H9 (cell line): ENCODE measurements at regions not wholly inside any gene's neighbourhood (a gene's known extent, or its start where the extent isn't known, plus 50 kb on each side); places are given as distances from the start of the nearest gene placed in this dataset.

Experiments used
- DNase-seq: peaks from one replicate; pipeline ENCODE4 v3.0.0-alpha.2; 2017
- H2AFZ ChIP-seq: one replicate; pipeline ENCODE4 v1.6.1; 2013; ENCODE audit warnings: mild to moderate bottlenecking, low read length, control low read depth, moderate library complexity
- H2AK5ac ChIP-seq: 2 replicates; pipeline ENCODE4 v1.6.1; 2013; ENCODE audit warnings: low read length, control low read depth, mixed read lengths; ENCODE audit not compliant: insufficient read length
- H2BK120ac ChIP-seq: one replicate; pipeline ENCODE4 v1.6.1; 2013; ENCODE audit warnings: low read depth, mild to moderate bottlenecking, low read length, control low read depth, inconsistent platforms; ENCODE audit not compliant: poor library complexity, severe bottlenecking
- H2BK12ac ChIP-seq: 2 replicates; pipeline ENCODE4 v1.6.1; 2013; ENCODE audit warnings: low read length, control low read depth, mixed read lengths, low read depth; ENCODE audit not compliant: insufficient read length
- H2BK15ac ChIP-seq: 2 replicates; pipeline ENCODE4 v1.6.1; 2013; ENCODE audit warnings: low read depth, low read length, control low read depth
- H2BK20ac ChIP-seq: one replicate; pipeline ENCODE4 v1.6.1; 2013; ENCODE audit warnings: low read depth, mild to moderate bottlenecking, low read length, control low read depth, inconsistent platforms; ENCODE audit not compliant: poor library complexity, severe bottlenecking
- H2BK5ac ChIP-seq: 2 replicates; pipeline ENCODE4 v1.6.1; 2013; ENCODE audit warnings: low read length, control low read depth, mixed read lengths; ENCODE audit not compliant: insufficient read length
- H3K14ac ChIP-seq: 2 replicates; pipeline ENCODE4 v1.6.1; 2013; ENCODE audit warnings: low read length, control low read depth; ENCODE audit not compliant: insufficient read depth
- H3K18ac ChIP-seq: 2 replicates; pipeline ENCODE4 v1.6.1; 2013; ENCODE audit warnings: low read depth, mild to moderate bottlenecking, mixed read lengths, low read length, control low read depth; ENCODE audit not compliant: insufficient read length
- H3K23ac ChIP-seq: 2 replicates; pipeline ENCODE4 v1.6.1; 2013; ENCODE audit warnings: low read length, control low read depth, mixed read lengths, low read depth; ENCODE audit not compliant: insufficient read length
- H3K23me2 ChIP-seq: 2 replicates; pipeline ENCODE4 v1.6.1; 2013; ENCODE audit warnings: low read depth, mild to moderate bottlenecking, mixed read lengths, low read length, control low read depth; ENCODE audit not compliant: insufficient read length, poor library complexity, severe bottlenecking
- H3K27ac ChIP-seq: 2 replicates; pipeline ENCODE4 v1.5.1; 2013; ENCODE audit warnings: low read length, control low read depth, mixed read lengths, low read depth; ENCODE audit not compliant: insufficient read length
- H3K27me3 ChIP-seq: 2 replicates; pipeline ENCODE4 v1.6.1; 2013; ENCODE audit warnings: low read length, control low read depth, inconsistent platforms; ENCODE audit not compliant: insufficient read depth
- H3K4ac ChIP-seq: 2 replicates; pipeline ENCODE4 v1.6.1; 2013; ENCODE audit warnings: low read depth, mild to moderate bottlenecking, control low read depth, inconsistent platforms, low read length, moderate library complexity
- H3K4me1 ChIP-seq: 2 replicates; pipeline ENCODE4 v1.6.1; 2013; ENCODE audit warnings: low read length, control low read depth, inconsistent platforms; ENCODE audit not compliant: insufficient read depth
- H3K4me2 ChIP-seq: 2 replicates; pipeline ENCODE4 v1.6.1; 2013; ENCODE audit warnings: low read length, control low read depth, mixed read lengths; ENCODE audit not compliant: insufficient read length, insufficient read depth
- H3K56ac ChIP-seq: 2 replicates; pipeline ENCODE4 v1.6.1; 2013; ENCODE audit warnings: low read depth, mild to moderate bottlenecking, mixed read lengths, low read length, control low read depth; ENCODE audit not compliant: insufficient read length
- H3K79me1 ChIP-seq: 2 replicates; pipeline ENCODE4 v1.6.1; 2013; ENCODE audit warnings: low read depth, mild to moderate bottlenecking, moderate library complexity, low read length, control low read depth, inconsistent platforms; ENCODE audit not compliant: insufficient read depth, poor library complexity, severe bottlenecking
- H3K79me2 ChIP-seq: 2 replicates; pipeline ENCODE4 v1.6.1; 2013; ENCODE audit warnings: low read length, control low read depth, inconsistent platforms; ENCODE audit not compliant: insufficient read depth
- H3K9ac ChIP-seq: 2 replicates; pipeline ENCODE4 v1.6.1; 2013; ENCODE audit warnings: low read length, control low read depth, mixed read lengths; ENCODE audit not compliant: insufficient read length; ENCODE audit errors: extremely low read depth
- H3K9me3 ChIP-seq: one replicate; pipeline ENCODE4 v1.6.1; 2013; ENCODE audit warnings: low read depth, low read length, inconsistent platforms; ENCODE audit not compliant: control insufficient read depth
- H3T11ph ChIP-seq: one replicate; pipeline ENCODE4 v1.6.1; 2013; ENCODE audit warnings: mild to moderate bottlenecking, low read length, control low read depth, inconsistent platforms
- H4K20me1 ChIP-seq: one replicate; pipeline ENCODE4 v1.6.1; 2013; ENCODE audit not compliant: control insufficient read depth, insufficient read length, insufficient read depth
- H4K5ac ChIP-seq: 2 replicates; pipeline ENCODE4 v1.6.1; 2013; ENCODE audit warnings: low read depth, mild to moderate bottlenecking, mixed read lengths, low read length, control low read depth; ENCODE audit not compliant: insufficient read length
- H4K8ac ChIP-seq: replicated peaks from 2 replicates; pipeline ENCODE4 v1.6.1; 2013; ENCODE audit warnings: low read length, control low read depth, mixed read lengths, low read depth; ENCODE audit not compliant: insufficient read length
- H4K91ac ChIP-seq: 2 replicates; pipeline ENCODE4 v1.6.1; 2013; ENCODE audit warnings: low read depth, mild to moderate bottlenecking, moderate library complexity, mixed read lengths, low read length, control low read depth; ENCODE audit not compliant: insufficient read length
- H3K27ac Mint-ChIP-seq, 3 experiments: 2 replicates in 2 of 3; 3 replicates in 1 of 3; pipeline ENCODE4 v1.8.0; 2020 to 2021; ENCODE audit warnings: mixed read lengths in 3 of 3, mild to moderate bottlenecking in 1 of 3, moderate library complexity in 1 of 3
- H3K27me3 Mint-ChIP-seq: 2 replicates; pipeline ENCODE4 v1.8.0; 2021; ENCODE audit warnings: low read depth, mild to moderate bottlenecking, moderate library complexity, mixed read lengths
- H3K36me3 Mint-ChIP-seq, 3 experiments: 2 replicates in 2 of 3; 3 replicates in 1 of 3; pipeline ENCODE4 v1.8.0; 2020 to 2021; ENCODE audit warnings: low read depth in 3 of 3, mixed read lengths in 3 of 3; ENCODE audit not compliant: insufficient read depth in 1 of 3
- H3K4me1 Mint-ChIP-seq, 2 experiments: 2 replicates each; pipeline ENCODE4 v1.8.0; 2020; ENCODE audit warnings: mixed read lengths in 2 of 2
- H3K4me3 Mint-ChIP-seq, 2 experiments: 2 replicates in 1 of 2; 3 replicates in 1 of 2; pipeline ENCODE4 v1.8.0; 2020 to 2021; ENCODE audit warnings: mild to moderate bottlenecking in 2 of 2, mixed read lengths in 2 of 2, moderate library complexity in 1 of 2
- H3K9me3 Mint-ChIP-seq, 2 experiments: 2 replicates in 1 of 2; 3 replicates in 1 of 2; pipeline ENCODE4 v1.8.0; 2020; ENCODE audit warnings: mild to moderate bottlenecking in 2 of 2, mixed read lengths in 2 of 2, moderate library complexity in 1 of 2
- WGBS: extraction: QIAGEN DNeasy Blood & Tissue Kit; methylation state at CpG from one replicate; pipeline ENCODE4 v1.1.7; 2013; ENCODE audit warnings: missing lambda C conversion rate, low lambda C conversion rate, mixed read lengths; ENCODE audit not compliant: insufficient read length; ENCODE audit errors: extremely low coverage; 5-methylcytosine and 5-hydroxymethylcytosine counted together
- TF ChIP-seq, protein P1 (sequence below): fragments of 200-600 bp; sonication (generic); conservative IDR thresholded peaks from 3 replicates; pipeline ENCODE4 v1.8.0; 2021; ENCODE audit warnings: antibody characterized with exemption, mild to moderate bottlenecking

DNA sequence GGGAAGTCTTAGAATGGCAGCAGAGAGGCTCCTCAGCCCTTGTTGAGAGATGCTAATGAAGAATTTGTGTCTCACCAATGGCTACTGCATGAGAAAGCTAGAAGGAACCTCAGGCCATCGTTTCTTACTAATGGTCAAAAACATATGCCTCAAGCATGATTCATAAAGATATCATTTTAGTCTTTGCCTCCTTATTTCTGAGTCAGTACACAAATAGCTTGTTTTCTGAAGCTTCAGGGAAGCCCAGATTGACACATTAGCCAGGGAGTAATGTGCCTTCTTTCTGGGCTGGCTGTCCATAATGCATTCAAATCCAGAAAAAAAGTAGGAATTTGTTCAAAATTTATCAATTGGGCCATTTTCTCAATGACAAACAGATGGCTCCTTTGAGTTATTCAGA, 169.4 kb upstream of the ZBED5 start:
- Histone ChIP-seq H2BK12ac (no peak overlapping the region), H3K9ac (no peak overlapping the region), H2BK5ac (no peak overlapping the region), H4K8ac (no peak overlapping the region), H3K56ac (no peak overlapping the region), H3T11ph (no peak overlapping the region), H3K79me1 (no peaks in the 10 kb centered on the region), H3K18ac (no peak overlapping the region), H3K27me3 (no peaks in the 10 kb centered on the region), H4K91ac (no peak overlapping the region), H2AFZ (no peak overlapping the region), H2AK5ac (no peak overlapping the region), H2BK20ac (no peak overlapping the region), H4K5ac (no peak overlapping the region), H3K9me3 (no peaks in the 10 kb centered on the region), H3K79me2 (no peaks in the 10 kb centered on the region), H3K14ac (no peak overlapping the region), H3K4ac (no peak overlapping the region), H3K27ac (no peak overlapping the region), H3K4me1 (no peaks in the 10 kb centered on the region), H3K23me2 (no peaks in the 10 kb centered on the region), H2BK120ac (no peak overlapping the region), H3K4me2 (no peak overlapping the region), H4K20me1 (no peaks in the 10 kb centered on the region), H2BK15ac (no peak overlapping the region), H3K23ac (no peak overlapping the region)
- TF ChIP-seq, protein P1, sequence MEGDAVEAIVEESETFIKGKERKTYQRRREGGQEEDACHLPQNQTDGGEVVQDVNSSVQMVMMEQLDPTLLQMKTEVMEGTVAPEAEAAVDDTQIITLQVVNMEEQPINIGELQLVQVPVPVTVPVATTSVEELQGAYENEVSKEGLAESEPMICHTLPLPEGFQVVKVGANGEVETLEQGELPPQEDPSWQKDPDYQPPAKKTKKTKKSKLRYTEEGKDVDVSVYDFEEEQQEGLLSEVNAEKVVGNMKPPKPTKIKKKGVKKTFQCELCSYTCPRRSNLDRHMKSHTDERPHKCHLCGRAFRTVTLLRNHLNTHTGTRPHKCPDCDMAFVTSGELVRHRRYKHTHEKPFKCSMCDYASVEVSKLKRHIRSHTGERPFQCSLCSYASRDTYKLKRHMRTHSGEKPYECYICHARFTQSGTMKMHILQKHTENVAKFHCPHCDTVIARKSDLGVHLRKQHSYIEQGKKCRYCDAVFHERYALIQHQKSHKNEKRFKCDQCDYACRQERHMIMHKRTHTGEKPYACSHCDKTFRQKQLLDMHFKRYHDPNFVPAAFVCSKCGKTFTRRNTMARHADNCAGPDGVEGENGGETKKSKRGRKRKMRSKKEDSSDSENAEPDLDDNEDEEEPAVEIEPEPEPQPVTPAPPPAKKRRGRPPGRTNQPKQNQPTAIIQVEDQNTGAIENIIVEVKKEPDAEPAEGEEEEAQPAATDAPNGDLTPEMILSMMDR = no peak
- no peak overlapping the region for H3K4me3 Mint-ChIP-seq
- no peak overlapping the region for H3K27ac Mint-ChIP-seq
- H3K4me1 Mint-ChIP-seq = peaks cover 2 to 4% of the 10 kb centered on the region in 2 experiments; a peak in 1 of 4 replicates
- H3K27me3 Mint-ChIP-seq = no peaks in the 10 kb centered on the region
- DNase-seq = no peak
- WGBS = no CpG with 5 or more reads among the region's 1 CpG
- H3K9me3 Mint-ChIP-seq = peaks cover 0 to 6% of the 10 kb centered on the region in 2 experiments; a peak in 2 of 5 replicates
- no peaks in the 10 kb centered on the region; a peak in 1 of 7 replicates for H3K36me3 Mint-ChIP-seq
